Peyer's patch (tissue), 4 donors: ENCODE measurements at regions not wholly inside any gene's neighbourhood (a gene's known extent, or its start where the extent isn't known, plus 50 kb on each side); places are given as distances from the start of the nearest gene placed in this dataset.
"Not testable (repeated sequence)": the region's sequence is repeated elsewhere in the genome, so short reads cannot be mapped to it uniquely, and the experiment has no call there.

ENCODE experiments used
- CTCF ChIP-seq, 6 experiments: fragments of 450-650 bp in 4 of 6; fragments of 200-600 bp in 2 of 6; sonication (generic) in 1 of 6; IDR thresholded peaks; one replicate each; pipeline ENCODE4 v1.5.1; 2017 to 2019; ENCODE audit warnings: antibody characterized with exemption in 6 of 6, mild to moderate bottlenecking in 3 of 6, moderate library complexity in 1 of 6
- POLR2A ChIP-seq, 2 donors: fragments of 450-650 bp; IDR thresholded peaks; one replicate each; pipeline ENCODE4 v1.5.1; 2017; ENCODE audit warnings: antibody characterized with exemption in 2 of 2, mild to moderate bottlenecking in 2 of 2, moderate library complexity in 2 of 2

GRCh38 chr12:9481289-9481688, 126.4 kb downstream of the KLRB1 start:
- not testable (repeated sequence) for TF ChIP-seq CTCF, POLR2A (IDR thresholded peaks at IDR 0.05)
